ENCODE measurements at regions not wholly inside any gene's neighbourhood (a gene's known extent, or its start where the extent isn't known, plus 50 kb on each side); places are given as distances from the start of the nearest gene placed in this dataset.

GRCh38 chr15:38651328-38652038 is 86.9 kb upstream of the RASGRP1 start:
- DNase-seq (ENCODE audit: low read depth, low spot score) (no peak), FAIRE-seq (no peak)
- Histone ChIP-seq H3K9me3 (replicated peaks; ENCODE audit: control insufficient read depth, insufficient read depth, low read length) (no peaks in the 10 kb centered on the region), H3K79me2 (ENCODE audit: control insufficient read depth, insufficient read depth, low read length) (no peaks in the 10 kb centered on the region), H3K27ac (ENCODE audit: insufficient read depth, low read depth, low read length) (no peak overlapping the region), H3K4me2 (ENCODE audit: insufficient read depth, low read length) (no peak overlapping the region), H3K9me1 (replicated peaks; ENCODE audit: control insufficient read depth, extremely low read depth, insufficient read depth, low read length) (no peaks in the 10 kb centered on the region), H3K27me3 (ENCODE audit: control insufficient read depth in 2 of 2, insufficient read depth in 2 of 2, low read length in 2 of 2) (peaks cover 11 to 18% of the 10 kb centered on the region in 2 experiments), H4K20me1 (replicated peaks; ENCODE audit: control insufficient read depth, extremely low read depth, insufficient read depth, low read length) (no peaks in the 10 kb centered on the region), H3K36me3 (ENCODE audit: control insufficient read depth in 2 of 2, extremely low read depth in 1 of 2, insufficient read depth in 2 of 2, low read length in 2 of 2) (no peaks in the 10 kb centered on the region), H3K4me3 (replicated peaks in 1 of 3; ENCODE audit: insufficient read depth in 1 of 3, low read depth in 1 of 3, low read length in 3 of 3) (no peak overlapping the region), H2AFZ (ENCODE audit: low read depth, low read length) (no peak overlapping the region), H3K4me1 (ENCODE audit: control insufficient read depth, extremely low read depth, insufficient read depth, low read length) (no peaks in the 10 kb centered on the region), H3K9ac (replicated peaks; ENCODE audit: extremely low read depth, insufficient read depth, low read length) (no peak overlapping the region)
- ChIA-PET CTCF (interaction anchor here (0.9 to 3.1 kb wide), 4 partner anchors 14 to 211 kb away, joined by 3 to 17 read pairs (median 4); no protein-coding TSS in a partner anchor), POLR2A (no interaction called here)
- TF ChIP-seq GATA2 (IDR thresholded peaks at IDR 0.05; ENCODE audit: insufficient read depth, insufficient read length, low read depth, low read length) (no peak), MYC (IDR thresholded peaks at IDR 0.05; ENCODE audit: low read depth, low read length) (no peak), FOS (IDR thresholded peaks at IDR 0.05; ENCODE audit: borderline replicate concordance, insufficient read depth, low read length) (no peak), MAX (IDR thresholded peaks at IDR 0.05; ENCODE audit: insufficient read depth, insufficient read length) (no peak), CTCF (IDR thresholded peaks at IDR 0.05; ENCODE audit: extremely low read depth in 1 of 2, insufficient read depth in 1 of 2, low read depth in 1 of 2, low read length in 2 of 2) (no peak), POLR2AphosphoS5 (IDR thresholded peaks at IDR 0.05; ENCODE audit: insufficient read depth, low read depth, low read length) (no peak)
- no TSS peak for BruUV-seq (replicated peaks)
- dilution Hi-C loops (cut with MboI; ENCODE audit: extremely low pct_ligation_motif_present, low sequenced_read_pairs), result no loop called here
- intact Hi-C loops (cut with micrococcal nuclease), result no loop called here

All from endothelial cell of umbilical vein (primary cell).